Gastrocnemius medialis (tissue), 4 donors: ENCODE measurements at regions not wholly inside any gene's neighbourhood (a gene's known extent, or its start where the extent isn't known, plus 50 kb on each side); places are given as distances from the start of the nearest gene placed in this dataset.

ENCODE experiments used
- ATAC-seq, 2 donors: fragments of 150-250 bp; one replicate each; pipeline ENCODE4 v1.9.1; 2016
- DNase-seq, 2 donors: peaks; one replicate each; pipeline ENCODE4 v3.0.0-alpha.2; 2019
- H3K27ac ChIP-seq, 4 donors: fragments of 200-600 bp; sonication (generic); 1 replicate in 1 of 4; 2 replicates in 3 of 4; pipeline ENCODE4 v1.5.1; 2016 to 2018; ENCODE audit warnings: mild to moderate bottlenecking in 2 of 4, moderate library complexity in 1 of 4
- H3K27me3 ChIP-seq, 3 donors: fragments of 200-600 bp; sonication (generic) in 2 of 3; 1 replicate in 1 of 3; 2 replicates in 2 of 3; pipeline versions ENCODE4 v1.5.1 to v1.6.0; 2016 to 2019; ENCODE audit warnings: mild to moderate bottlenecking in 1 of 3, moderate library complexity in 1 of 3
- H3K36me3 ChIP-seq, 2 donors: fragments of 200-600 bp; sonication (generic) in 1 of 2; one replicate each; pipeline ENCODE4 v1.5.1; 2017 to 2018
- H3K4me1 ChIP-seq, 2 donors: fragments of 200-600 bp; sonication (generic) in 1 of 2; one replicate each; pipeline ENCODE4 v1.5.1; 2016 to 2017; ENCODE audit warnings: mild to moderate bottlenecking in 2 of 2
- H3K4me3 ChIP-seq, 4 donors: fragments of 200-600 bp; sonication (generic) in 3 of 4; 1 replicate in 1 of 4; 2 replicates in 3 of 4; pipeline ENCODE4 v1.5.1; 2016 to 2019; ENCODE audit warnings: mild to moderate bottlenecking in 2 of 4
- H3K9me3 ChIP-seq, 3 donors: fragments of 200-600 bp; sonication (generic) in 2 of 3; 1 replicate in 1 of 3; 2 replicates in 2 of 3; pipeline ENCODE4 v1.5.1; 2016 to 2019
- POLR2A ChIP-seq, 2 donors: fragments of 450-650 bp; IDR thresholded peaks; one replicate each; pipeline ENCODE4 v1.6.1; 2017; ENCODE audit warnings: antibody characterized with exemption in 2 of 2, mild to moderate bottlenecking in 2 of 2, moderate library complexity in 2 of 2
- in situ Hi-C, 4 donors: fragments of 200-750 bp; cut with MboI; loops; one replicate each; pipeline versions ENCODE4 v1.15.0 to v1.8.0; 2017; ENCODE audit warnings: low sequenced_read_pairs in 4 of 4
- intact Hi-C: fragments of 100-400 bp; cut with DNase I; formaldehyde crosslinking; loops from one replicate; pipeline ENCODE4 v1.15.1; 2023; ENCODE audit warnings: low total_unique reads
- TF ChIP-seq, protein P1 (sequence below), 5 experiments: fragments of 450-650 bp in 3 of 5; fragments of 200-600 bp in 2 of 5; sonication (generic) in 2 of 5; IDR thresholded peaks in 4 of 5; conservative IDR thresholded peaks in 1 of 5; 1 replicate in 4 of 5; 2 replicates in 1 of 5; pipeline ENCODE4 v1.5.1; 2016 to 2019; ENCODE audit warnings: antibody characterized with exemption in 5 of 5, mild to moderate bottlenecking in 3 of 5, moderate library complexity in 3 of 5

DNA sequence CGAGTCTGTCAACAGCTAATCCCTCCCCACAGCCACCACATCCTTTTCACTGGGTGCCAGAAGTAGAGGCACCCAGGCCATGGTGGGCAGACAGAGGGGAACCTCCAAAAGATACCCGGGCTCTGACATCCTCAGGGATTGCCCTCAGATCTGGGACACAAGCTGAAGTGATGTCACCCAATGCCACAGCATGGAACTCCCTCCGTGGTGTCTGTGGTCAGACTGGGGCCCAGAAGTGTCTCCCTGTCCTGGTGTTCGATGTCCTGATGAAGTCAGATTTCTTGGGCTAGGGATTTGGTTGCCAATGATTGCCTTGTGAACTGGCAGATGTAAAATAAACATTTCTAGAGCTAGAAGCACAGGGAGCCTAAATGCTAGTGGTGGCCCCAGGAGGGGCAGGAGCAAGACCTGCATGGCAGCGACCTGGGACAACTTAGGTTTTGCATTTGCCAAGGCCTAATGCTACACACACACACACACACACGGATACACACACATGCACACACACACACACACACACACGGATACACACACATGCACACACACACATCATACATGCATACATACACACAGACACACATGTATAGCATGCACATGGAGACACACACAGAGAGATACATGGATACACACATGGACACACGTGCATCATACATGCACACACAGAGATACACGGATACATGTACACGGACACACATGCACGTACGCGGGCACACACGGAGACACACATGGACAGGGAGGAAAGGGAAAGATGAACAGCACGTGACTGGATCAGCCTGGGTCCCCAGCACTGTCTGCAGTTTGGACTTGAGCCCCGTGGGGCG is 221.0 kb downstream of the NFATC2 start:
- in situ Hi-C loops, result loop anchor here in 3 of 4 donors (25.0 kb wide), 1 partner anchor 534 kb away; the partner anchor contains the start of gene BCAS4 (in 3 of the 3)
- ATAC-seq, result no peak

DNA sequence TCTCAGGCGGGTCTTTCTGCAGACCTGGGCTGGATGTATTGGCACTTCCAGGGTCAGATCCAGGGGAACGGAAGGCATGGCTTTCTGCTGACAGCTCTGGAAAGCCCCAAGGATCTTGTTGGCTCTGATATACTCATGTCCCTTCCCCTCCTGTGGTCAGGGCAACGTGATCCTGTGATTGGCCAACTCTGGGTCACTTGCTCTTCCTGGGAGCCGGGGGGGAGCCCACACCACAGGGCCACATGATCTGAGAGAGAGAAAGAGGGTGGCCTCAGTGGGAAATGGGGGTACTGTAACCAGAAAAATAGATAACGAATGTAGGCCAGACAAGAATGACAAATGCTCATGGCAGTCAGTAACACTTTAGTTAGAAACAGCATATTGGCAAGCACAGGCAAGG is 223.0 kb downstream of the NFATC2 start:
- TF ChIP-seq POLR2A (IDR thresholded peaks at IDR 0.05), result no peak
- TF ChIP-seq, protein P1, sequence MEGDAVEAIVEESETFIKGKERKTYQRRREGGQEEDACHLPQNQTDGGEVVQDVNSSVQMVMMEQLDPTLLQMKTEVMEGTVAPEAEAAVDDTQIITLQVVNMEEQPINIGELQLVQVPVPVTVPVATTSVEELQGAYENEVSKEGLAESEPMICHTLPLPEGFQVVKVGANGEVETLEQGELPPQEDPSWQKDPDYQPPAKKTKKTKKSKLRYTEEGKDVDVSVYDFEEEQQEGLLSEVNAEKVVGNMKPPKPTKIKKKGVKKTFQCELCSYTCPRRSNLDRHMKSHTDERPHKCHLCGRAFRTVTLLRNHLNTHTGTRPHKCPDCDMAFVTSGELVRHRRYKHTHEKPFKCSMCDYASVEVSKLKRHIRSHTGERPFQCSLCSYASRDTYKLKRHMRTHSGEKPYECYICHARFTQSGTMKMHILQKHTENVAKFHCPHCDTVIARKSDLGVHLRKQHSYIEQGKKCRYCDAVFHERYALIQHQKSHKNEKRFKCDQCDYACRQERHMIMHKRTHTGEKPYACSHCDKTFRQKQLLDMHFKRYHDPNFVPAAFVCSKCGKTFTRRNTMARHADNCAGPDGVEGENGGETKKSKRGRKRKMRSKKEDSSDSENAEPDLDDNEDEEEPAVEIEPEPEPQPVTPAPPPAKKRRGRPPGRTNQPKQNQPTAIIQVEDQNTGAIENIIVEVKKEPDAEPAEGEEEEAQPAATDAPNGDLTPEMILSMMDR (IDR thresholded peaks at IDR 0.05 in 4 of 5, conservative IDR thresholded peaks at IDR 0.05 in 1 of 5), result no peak
- Histone ChIP-seq H3K27ac (no peak overlapping the region), H3K4me3 (no peak overlapping the region), H3K4me1 (no peaks in the 10 kb centered on the region), H3K36me3 (no peaks in the 10 kb centered on the region), H3K9me3 (no peaks in the 10 kb centered on the region), H3K27me3 (no peaks in the 10 kb centered on the region)
- in situ Hi-C loops, result loop anchor here in 3 of 4 donors (25.0 kb wide), 1 partner anchor 532 kb away; the partner anchor contains the start of gene BCAS4 (in 3 of the 3)
- DNase-seq (no peak), ATAC-seq (no peak)
- intact Hi-C loops, result no loop called here

More for the DNA sequence above, 221.0 kb downstream of the NFATC2 start:
- intact Hi-C loops, result no loop called here
- Histone ChIP-seq H3K36me3 (no peaks in the 10 kb centered on the region), H3K27ac (no peak overlapping the region), H3K4me1 (no peaks in the 10 kb centered on the region), H3K4me3 (no peak overlapping the region), H3K9me3 (no peaks in the 10 kb centered on the region), H3K27me3 (peaks cover 0 to 4% (median 0%) of the 10 kb centered on the region in 3 donors)
- DNase-seq, result no peak
- no peak for TF ChIP-seq POLR2A (IDR thresholded peaks at IDR 0.05)

DNA sequence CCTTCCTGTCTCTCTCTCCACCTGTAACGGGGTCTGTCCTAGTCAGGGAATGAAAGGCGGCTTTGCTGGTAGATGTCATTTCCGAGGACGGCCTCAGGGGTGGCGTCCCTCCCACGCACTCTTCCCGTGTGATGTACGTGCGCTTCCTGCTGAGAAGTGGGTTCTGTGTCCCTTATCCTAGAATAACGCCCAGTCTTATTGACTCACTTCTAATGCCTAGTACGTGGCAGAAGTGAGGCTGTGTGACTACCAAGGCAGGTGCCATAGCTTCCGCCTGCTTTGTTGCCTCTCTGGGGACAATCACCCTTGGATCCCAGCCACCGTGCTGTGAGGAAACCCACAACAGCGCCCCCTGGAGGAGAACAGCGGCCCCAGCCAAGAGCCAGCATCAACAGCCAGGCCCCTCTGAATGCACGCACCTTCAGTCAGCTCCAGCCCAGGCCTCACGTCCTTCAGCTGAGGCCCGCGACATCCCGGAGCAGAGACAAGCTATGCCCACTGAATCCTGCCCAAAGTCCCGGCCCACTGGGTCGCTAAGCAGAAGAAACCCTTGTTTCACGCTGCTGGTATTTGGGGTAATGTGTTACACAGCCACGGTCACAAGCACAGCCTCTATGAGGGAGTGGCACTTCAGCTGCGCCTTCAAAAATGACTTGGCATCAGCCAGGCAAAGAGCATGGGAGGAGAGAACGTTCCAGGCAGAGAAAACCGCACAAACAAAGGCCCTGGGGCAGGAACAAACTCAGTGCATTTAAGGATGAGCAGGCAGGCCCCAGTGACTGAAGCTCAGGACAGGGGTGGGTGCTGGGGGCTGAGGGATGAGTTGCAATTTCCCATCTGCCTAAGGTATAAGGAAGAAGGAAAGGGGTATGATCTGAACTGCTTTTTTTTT is 224.2 kb downstream of the NFATC2 start:
- DNase-seq (no peak), ATAC-seq (no peak)
- intact Hi-C loops, result no loop called here
- Histone ChIP-seq H3K4me3 (no peak overlapping the region), H3K9me3 (no peaks in the 10 kb centered on the region), H3K27me3 (no peaks in the 10 kb centered on the region), H3K27ac (no peak overlapping the region), H3K36me3 (no peaks in the 10 kb centered on the region), H3K4me1 (no peaks in the 10 kb centered on the region)
- in situ Hi-C loops, result loop anchor here in 3 of 4 donors (25.0 kb wide), 1 partner anchor 531 kb away; the partner anchor contains the start of gene BCAS4 (in 3 of the 3)
- TF ChIP-seq, protein P1 (IDR thresholded peaks at IDR 0.05 in 4 of 5, conservative IDR thresholded peaks at IDR 0.05 in 1 of 5), result peak in 1 of 5 experiments; percentile 25
- TF ChIP-seq POLR2A (IDR thresholded peaks at IDR 0.05), result no peak

DNA sequence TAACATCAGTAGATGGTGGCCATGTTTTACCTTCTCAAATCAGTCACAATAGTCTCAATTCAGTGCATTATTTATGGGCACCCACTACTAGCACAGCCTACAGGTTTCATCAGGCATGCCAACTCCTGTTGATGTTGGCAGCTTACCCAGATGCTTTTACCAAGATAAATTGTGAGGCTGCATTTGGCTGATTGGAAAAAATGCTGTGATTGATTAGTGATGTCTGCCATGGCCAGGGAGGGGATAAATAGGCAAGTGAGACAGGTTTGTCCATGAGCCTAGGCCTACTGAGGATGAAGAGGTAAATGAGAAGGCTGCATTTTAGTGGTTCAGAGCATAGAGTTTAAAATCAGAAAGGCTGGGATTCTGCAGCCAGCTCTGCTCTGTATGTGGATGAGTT is 227.1 kb downstream of the NFATC2 start:
- no peaks in the 10 kb centered on the region for H3K36me3 ChIP-seq
- ATAC-seq (no peak), DNase-seq (no peak)
- intact Hi-C loops (no loop called here), in situ Hi-C loops (loop anchor here in 3 of 4 donors (25.0 kb wide), 1 partner anchor 528 kb away; the partner anchor contains the start of gene BCAS4 (in 3 of the 3))
- H3K4me3 ChIP-seq, result no peak overlapping the region
- no peaks in the 10 kb centered on the region for H3K4me1 ChIP-seq
- TF ChIP-seq POLR2A (IDR thresholded peaks at IDR 0.05), result no peak
- TF ChIP-seq, protein P1 (IDR thresholded peaks at IDR 0.05 in 4 of 5, conservative IDR thresholded peaks at IDR 0.05 in 1 of 5), result no peak
- no peak overlapping the region for H3K27ac ChIP-seq
- H3K9me3 ChIP-seq, result no peaks in the 10 kb centered on the region
- no peaks in the 10 kb centered on the region for H3K27me3 ChIP-seq
